ENCODE measurements at regions not wholly inside any gene's neighbourhood (a gene's known extent, or its start where the extent isn't known, plus 50 kb on each side); places are given as distances from the start of the nearest gene placed in this dataset.

DNA sequence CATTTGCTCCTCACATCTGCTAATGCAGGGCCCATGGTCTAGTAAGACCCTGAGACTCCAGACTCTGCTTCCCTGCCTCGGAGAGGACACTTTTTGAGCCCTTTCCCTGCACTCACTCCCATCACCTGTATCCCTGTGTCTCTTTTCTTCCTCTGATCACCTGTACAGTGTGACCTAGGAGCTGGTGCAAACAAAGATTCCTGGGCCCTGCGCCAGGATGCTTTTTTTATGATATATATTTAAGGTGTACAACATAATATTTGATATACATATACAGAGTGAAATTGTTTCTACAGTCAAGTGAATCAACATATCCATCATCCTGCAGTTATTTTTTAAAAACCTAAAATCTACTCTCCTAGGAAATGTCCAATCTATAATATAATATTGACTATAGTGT, 355.4 kb downstream of the MAFB start:
- TF ChIP-seq, protein P1, sequence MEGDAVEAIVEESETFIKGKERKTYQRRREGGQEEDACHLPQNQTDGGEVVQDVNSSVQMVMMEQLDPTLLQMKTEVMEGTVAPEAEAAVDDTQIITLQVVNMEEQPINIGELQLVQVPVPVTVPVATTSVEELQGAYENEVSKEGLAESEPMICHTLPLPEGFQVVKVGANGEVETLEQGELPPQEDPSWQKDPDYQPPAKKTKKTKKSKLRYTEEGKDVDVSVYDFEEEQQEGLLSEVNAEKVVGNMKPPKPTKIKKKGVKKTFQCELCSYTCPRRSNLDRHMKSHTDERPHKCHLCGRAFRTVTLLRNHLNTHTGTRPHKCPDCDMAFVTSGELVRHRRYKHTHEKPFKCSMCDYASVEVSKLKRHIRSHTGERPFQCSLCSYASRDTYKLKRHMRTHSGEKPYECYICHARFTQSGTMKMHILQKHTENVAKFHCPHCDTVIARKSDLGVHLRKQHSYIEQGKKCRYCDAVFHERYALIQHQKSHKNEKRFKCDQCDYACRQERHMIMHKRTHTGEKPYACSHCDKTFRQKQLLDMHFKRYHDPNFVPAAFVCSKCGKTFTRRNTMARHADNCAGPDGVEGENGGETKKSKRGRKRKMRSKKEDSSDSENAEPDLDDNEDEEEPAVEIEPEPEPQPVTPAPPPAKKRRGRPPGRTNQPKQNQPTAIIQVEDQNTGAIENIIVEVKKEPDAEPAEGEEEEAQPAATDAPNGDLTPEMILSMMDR (conservative IDR thresholded peaks at IDR 0.05; ENCODE audit: low read depth, low read length): no peak
- TF ChIP-seq EZH2 (IDR thresholded peaks at IDR 0.05; ENCODE audit: low read length, unreplicated experiment) (no peak), EZH2phosphoT487 (IDR thresholded peaks at IDR 0.05; ENCODE audit: borderline replicate concordance, low read length) (no peak)
